ENCODE measurements at regions not wholly inside any gene's neighbourhood (a gene's known extent, or its start where the extent isn't known, plus 50 kb on each side); places are given as distances from the start of the nearest gene placed in this dataset.

- Histone ChIP-seq H3K27ac (ENCODE audit: low read depth, low read length, poor library complexity, severe bottlenecking) (no peak overlapping the region), H3K79me2 (ENCODE audit: insufficient read depth, low read depth, low read length) (no peaks in the 10 kb centered on the region), H4K20me1 (ENCODE audit: insufficient read depth, low read length) (no peaks in the 10 kb centered on the region), H2AFZ (ENCODE audit: low read length) (no peak overlapping the region), H3K4me3 (ENCODE audit: low read depth, low read length, poor library complexity, severe bottlenecking) (no peak overlapping the region), H3K36me3 (ENCODE audit: insufficient read depth, low read length) (no peaks in the 10 kb centered on the region), H3K4me2 (ENCODE audit: low read length) (no peak overlapping the region), H3K9me2 (ENCODE audit: insufficient read depth, low read length) (no peaks in the 10 kb centered on the region), H3K4me1 (ENCODE audit: insufficient read depth, low read length, poor library complexity, severe bottlenecking) (no peaks in the 10 kb centered on the region), H3K9me3 (ENCODE audit: low read length) (no peaks in the 10 kb centered on the region)
- ChIA-PET CTCF (ENCODE audit: unreplicated experiment) (no interaction called here), POLR2A (interaction anchor here (0.8 kb wide), 1 partner anchor 187 kb away, joined by 4 read pairs; no protein-coding TSS in a partner anchor)
- no TSS peak for BruUV-seq (replicated peaks)
- intact Hi-C loops (cut with micrococcal nuclease; ENCODE audit: unreplicated experiment): no loop called here
- DNase-seq (ENCODE audit: low spot score): no peak
- no peak for TF ChIP-seq EZH2phosphoT487 (IDR thresholded peaks at IDR 0.05; ENCODE audit: borderline replicate concordance, low read depth, low read length)
- TF ChIP-seq CTCF (conservative IDR thresholded peaks at IDR 0.05; ENCODE audit: low read length): no peak
Observed at GRCh38 chr10:130491011-130491692, 355.0 kb downstream of the GLRX3 start.

GRCh38 chr10:130491693-130492050, 355.5 kb downstream of the GLRX3 start:
- intact Hi-C loops (cut with micrococcal nuclease; ENCODE audit: unreplicated experiment): no loop called here
- TF ChIP-seq EZH2phosphoT487 (IDR thresholded peaks at IDR 0.05; ENCODE audit: borderline replicate concordance, low read depth, low read length) (no peak), CTCF (conservative IDR thresholded peaks at IDR 0.05; ENCODE audit: low read length) (no peak)
- CTCF ChIA-PET (ENCODE audit: unreplicated experiment): no interaction called here
- no TSS peak for BruUV-seq (replicated peaks)
- no peak overlapping the region for H2AFZ ChIP-seq (ENCODE audit: low read length)
- H4K20me1 ChIP-seq (ENCODE audit: insufficient read depth, low read length): no peaks in the 10 kb centered on the region
- no peaks in the 10 kb centered on the region for H3K9me3 ChIP-seq (ENCODE audit: low read length)
- no peaks in the 10 kb centered on the region for H3K36me3 ChIP-seq (ENCODE audit: insufficient read depth, low read length)
- no peak for DNase-seq (ENCODE audit: low spot score)
- H3K4me1 ChIP-seq (ENCODE audit: insufficient read depth, low read length, poor library complexity, severe bottlenecking): no peaks in the 10 kb centered on the region
- POLR2A ChIA-PET: interaction anchor here (0.8 kb wide), 1 partner anchor 187 kb away, joined by 4 read pairs; no protein-coding TSS in a partner anchor
- no peaks in the 10 kb centered on the region for H3K9me2 ChIP-seq (ENCODE audit: insufficient read depth, low read length)
- H3K27ac ChIP-seq (ENCODE audit: low read depth, low read length, poor library complexity, severe bottlenecking): no peak overlapping the region
- H3K4me2 ChIP-seq (ENCODE audit: low read length): no peak overlapping the region
- H3K4me3 ChIP-seq (ENCODE audit: low read depth, low read length, poor library complexity, severe bottlenecking): no peak overlapping the region
- no peaks in the 10 kb centered on the region for H3K79me2 ChIP-seq (ENCODE audit: insufficient read depth, low read depth, low read length)

- H3K9me3 ChIP-seq (ENCODE audit: low read length): no peaks in the 10 kb centered on the region
- no peak for TF ChIP-seq EZH2phosphoT487 (IDR thresholded peaks at IDR 0.05; ENCODE audit: borderline replicate concordance, low read depth, low read length)
- no peak for TF ChIP-seq CTCF (conservative IDR thresholded peaks at IDR 0.05; ENCODE audit: low read length)
- no peaks in the 10 kb centered on the region for H3K79me2 ChIP-seq (ENCODE audit: insufficient read depth, low read depth, low read length)
- no peak overlapping the region for H3K4me3 ChIP-seq (ENCODE audit: low read depth, low read length, poor library complexity, severe bottlenecking)
- no peak for DNase-seq (ENCODE audit: low spot score)
- intact Hi-C loops (cut with micrococcal nuclease; ENCODE audit: unreplicated experiment): no loop called here
- no peaks in the 10 kb centered on the region for H4K20me1 ChIP-seq (ENCODE audit: insufficient read depth, low read length)
- POLR2A ChIA-PET: no interaction called here
- H3K9me2 ChIP-seq (ENCODE audit: insufficient read depth, low read length): no peaks in the 10 kb centered on the region
- BruUV-seq (replicated peaks): no TSS peak
- no peaks in the 10 kb centered on the region for H3K4me1 ChIP-seq (ENCODE audit: insufficient read depth, low read length, poor library complexity, severe bottlenecking)
- H3K36me3 ChIP-seq (ENCODE audit: insufficient read depth, low read length): no peaks in the 10 kb centered on the region
- no peak overlapping the region for H3K4me2 ChIP-seq (ENCODE audit: low read length)
- H3K27ac ChIP-seq (ENCODE audit: low read depth, low read length, poor library complexity, severe bottlenecking): no peak overlapping the region
- CTCF ChIA-PET (ENCODE audit: unreplicated experiment): no interaction called here
- no peak overlapping the region for H2AFZ ChIP-seq (ENCODE audit: low read length)
Observed at GRCh38 chr10:130492266-130492934, 356.2 kb downstream of the GLRX3 start.
